NCI-H69 (cell line): ENCODE measurements at regions not wholly inside any gene's neighbourhood (a gene's known extent, or its start where the extent isn't known, plus 50 kb on each side); places are given as distances from the start of the nearest gene placed in this dataset.
"Not testable (repeated sequence)": the region's sequence is repeated elsewhere in the genome, so short reads cannot be mapped to it uniquely, and the experiment has no call there.

ENCODE experiments used
- DNase-seq: peaks from one replicate; lab custom pipeline; 2025; lab: John Stamatoyannopoulos, UW

DNA sequence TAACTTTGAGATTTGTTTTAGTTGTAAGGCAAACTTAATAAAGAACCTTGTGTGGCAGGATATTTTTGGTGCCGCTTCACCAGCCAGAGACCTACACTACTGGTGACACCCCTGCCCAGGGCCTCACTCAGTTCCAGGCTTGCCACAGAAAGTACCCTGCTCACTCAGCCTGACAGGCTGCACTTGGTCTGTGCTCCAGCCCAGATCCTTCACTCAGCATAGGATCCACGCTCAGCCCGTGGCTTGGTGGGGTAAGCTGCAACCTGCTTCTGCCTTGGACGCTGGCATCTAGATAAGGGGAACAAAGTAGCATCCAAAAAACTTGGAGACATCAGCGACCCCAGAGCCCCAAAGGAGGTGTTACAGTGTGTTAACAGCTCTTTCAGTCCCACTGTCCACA, 825.5 kb downstream of the EPHA3 start:
- DNase-seq = no peak

DNA sequence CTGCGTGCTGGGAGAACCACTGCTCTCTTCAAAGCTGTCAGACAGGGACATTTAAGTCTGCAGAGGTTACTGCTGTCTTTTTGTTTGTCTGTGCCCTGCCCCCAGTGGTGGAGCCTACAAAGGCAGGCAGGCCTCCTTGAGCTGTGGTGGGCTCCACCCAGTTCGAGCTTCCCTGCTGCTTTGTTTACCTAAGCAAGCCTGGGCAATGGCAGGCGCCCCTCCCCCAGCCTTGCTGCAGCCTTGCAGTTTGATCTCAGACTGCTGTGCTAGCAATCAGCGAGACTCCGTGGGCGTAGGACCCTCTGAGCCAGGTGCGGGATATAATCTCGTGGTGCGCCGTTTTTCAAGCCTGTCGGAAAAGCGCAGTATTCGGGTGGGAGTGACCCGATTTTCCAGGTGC, 837.0 kb downstream of the EPHA3 start:
- not testable (repeated sequence) for DNase-seq

DNA sequence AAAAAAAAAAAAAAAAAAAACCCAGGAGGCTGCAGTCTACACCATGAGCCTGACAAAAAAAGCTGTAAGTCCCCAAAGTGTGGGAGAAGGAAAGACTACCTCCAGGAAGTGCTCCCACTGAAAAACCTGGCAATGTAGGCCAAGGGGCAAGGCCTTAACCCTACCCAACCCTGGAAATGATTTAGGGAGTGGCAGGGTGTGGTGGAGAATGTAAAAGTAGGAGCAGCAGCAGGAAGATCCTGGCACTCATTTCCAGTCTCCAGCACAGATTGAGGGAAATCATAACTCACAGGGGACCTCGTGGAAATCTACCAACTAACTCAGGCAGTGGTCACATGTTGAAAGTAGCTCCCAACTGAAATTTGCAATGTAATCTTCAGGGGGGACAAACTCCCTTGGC, 839.5 kb downstream of the EPHA3 start:
- DNase-seq = no peak

DNA sequence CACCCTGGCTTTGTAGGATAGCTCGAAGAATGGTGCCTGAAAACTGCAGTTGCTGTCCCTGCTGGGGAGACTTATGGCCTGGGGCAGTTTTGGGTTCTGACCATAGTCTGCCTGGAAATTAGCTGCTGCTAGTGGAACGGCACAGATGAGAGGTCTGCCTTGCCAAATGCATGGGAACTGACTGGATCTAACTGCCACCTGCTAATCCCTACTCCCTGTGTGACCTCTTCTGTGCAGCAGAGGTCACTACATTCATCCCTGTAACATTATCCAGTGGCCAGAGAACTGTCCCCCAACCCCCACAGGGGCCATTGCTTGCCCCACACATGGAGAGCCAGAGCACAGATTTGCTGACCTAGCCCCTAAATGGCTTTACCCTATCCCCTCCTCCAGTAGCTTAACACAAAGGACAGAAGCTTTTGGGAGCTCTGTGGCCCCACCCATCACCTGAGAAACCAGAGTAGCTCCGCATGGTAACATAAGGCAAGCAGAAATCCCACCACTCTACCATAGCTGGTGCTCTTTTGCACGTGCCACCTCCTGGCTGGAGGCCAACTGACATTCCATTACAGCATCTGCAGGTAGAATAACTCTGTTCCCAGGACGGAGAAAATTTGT, 840.0 kb downstream of the EPHA3 start:
- peak; percentile 6 for DNase-seq

DNA sequence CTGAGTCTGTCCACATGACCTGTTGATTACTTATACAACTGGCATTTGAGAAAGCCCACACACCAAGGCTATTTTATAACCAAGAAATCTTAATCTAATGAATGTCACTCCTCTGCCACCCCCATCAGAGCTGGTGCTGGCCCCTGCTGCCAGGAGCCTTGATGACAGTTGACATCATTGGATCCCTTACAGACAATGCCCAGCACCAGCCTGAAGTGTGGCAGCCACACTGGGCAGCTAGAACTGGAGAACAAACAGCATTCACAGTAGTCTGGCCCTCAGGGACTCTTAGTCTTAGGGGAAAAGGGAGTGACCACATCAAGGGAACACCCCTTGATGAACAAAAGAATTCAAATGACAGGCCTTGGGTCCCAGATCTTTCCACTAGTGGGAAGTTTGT, 840.6 kb downstream of the EPHA3 start:
- DNase-seq = no peak

DNA sequence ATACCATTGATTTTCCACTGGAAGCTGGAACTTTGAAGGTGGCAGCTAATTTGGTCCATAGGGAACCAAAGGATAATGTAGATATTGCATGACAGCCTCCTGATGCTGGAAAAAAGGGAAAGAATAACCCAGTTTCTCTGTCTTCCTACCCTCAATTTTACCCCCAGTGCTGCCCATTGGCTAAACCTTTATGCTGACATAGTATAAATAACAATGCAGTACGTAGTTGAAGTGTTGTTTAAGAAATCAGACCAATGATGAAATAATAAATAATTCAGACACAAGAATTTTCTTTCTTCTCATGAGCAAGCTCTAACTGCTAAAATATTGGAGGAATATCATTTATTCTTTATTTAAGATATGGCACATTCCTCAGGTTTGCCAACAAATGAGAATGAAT, 843.4 kb downstream of the EPHA3 start:
- no peak for DNase-seq

DNA sequence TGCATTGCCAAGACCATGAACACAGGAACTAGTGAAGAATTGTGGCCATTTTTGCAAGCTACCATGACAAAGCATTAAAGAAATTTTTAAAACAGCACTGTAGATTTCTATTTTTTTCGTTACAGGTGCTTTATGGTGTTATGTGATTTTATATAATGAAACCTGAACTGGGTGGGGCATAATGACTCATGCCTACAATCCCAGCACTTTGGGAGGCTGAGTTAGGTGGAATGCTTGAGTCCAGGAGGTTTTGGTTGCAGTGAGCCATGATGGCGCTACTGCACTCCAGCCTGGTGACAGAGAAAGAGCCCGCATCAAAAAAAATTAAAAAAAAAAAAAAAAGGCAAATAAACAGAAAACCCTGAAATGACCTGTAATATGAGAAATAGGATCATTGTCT, 846.7 kb downstream of the EPHA3 start:
- no peak for DNase-seq

DNA sequence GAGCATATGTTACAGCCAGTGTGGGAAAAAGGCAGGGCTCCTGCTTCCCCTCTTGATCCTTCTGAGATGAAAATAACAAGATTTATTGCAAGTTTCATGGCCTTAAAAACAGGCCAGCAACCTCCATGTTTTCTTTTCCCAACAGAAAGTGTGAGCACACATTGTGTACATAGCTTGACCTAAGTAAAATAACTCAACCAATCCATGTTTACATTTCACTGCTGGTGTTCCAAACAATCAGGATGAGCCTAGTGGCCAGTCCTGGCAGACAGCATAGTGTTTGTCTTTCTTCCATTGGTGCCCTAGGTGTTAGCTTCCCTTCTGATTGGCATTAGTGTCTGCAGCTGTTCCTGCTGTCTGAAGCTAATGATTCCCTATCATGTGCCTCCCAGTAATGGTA, 847.7 kb downstream of the EPHA3 start:
- peak; percentile 88 for DNase-seq

DNA sequence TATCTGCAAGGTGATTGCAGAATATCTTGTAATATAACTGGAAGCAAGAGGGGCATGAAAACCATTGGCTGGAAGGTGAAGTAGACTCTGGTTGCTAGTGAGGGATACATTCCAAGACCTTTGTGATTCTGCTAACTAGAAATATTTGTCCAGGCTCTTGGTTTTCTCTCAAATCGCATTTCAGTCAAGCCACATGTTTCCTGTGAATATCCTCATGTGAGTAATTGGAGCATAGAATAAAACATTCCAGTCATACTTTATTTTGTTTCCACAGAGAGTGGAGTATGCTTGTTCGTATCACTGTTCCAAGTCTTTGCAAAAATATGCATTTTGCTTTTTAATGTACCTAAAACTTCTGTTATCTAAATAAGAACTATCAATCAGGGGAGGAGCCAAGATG, 850.0 kb downstream of the EPHA3 start:
- DNase-seq = no peak

DNA sequence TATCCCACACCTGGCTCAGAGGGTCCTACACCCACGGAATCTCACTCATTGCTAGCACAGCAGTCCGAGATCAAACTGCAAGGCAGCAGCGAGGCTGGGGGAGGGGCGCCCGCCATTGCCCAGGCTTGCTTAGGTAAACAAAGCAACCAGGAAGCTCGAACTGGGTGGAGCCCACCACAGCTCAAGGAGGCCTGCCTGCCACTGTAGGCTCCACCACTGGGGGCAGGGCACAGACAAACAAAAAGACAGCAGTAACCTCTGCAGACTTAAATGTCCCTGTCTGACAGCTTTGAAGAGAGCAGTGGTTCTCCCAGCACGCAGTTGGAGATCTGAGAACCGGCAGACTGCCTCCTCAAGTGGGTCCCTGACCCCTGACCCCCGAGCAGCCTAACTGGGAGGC, 850.7 kb downstream of the EPHA3 start:
- not testable (repeated sequence) for DNase-seq

DNA sequence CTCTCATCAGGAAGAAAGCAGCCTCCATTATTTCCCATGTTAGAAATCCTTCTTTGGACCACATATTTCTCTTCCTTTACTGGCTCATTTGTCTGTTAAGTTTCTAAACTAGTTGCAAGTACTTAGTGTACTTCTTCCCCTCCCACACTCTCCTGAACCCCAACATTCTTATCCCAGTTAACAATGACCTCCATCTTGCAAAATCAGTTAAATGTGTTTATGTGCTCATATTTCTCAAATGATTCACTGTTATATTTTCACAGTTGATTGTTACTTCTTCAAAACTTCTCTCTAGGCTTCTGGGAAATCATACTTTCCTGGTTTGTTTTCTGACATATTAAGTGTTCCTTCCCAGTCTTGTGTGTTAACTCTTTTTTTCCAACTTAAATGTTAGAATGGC, 856.9 kb downstream of the EPHA3 start:
- DNase-seq = no peak

DNA sequence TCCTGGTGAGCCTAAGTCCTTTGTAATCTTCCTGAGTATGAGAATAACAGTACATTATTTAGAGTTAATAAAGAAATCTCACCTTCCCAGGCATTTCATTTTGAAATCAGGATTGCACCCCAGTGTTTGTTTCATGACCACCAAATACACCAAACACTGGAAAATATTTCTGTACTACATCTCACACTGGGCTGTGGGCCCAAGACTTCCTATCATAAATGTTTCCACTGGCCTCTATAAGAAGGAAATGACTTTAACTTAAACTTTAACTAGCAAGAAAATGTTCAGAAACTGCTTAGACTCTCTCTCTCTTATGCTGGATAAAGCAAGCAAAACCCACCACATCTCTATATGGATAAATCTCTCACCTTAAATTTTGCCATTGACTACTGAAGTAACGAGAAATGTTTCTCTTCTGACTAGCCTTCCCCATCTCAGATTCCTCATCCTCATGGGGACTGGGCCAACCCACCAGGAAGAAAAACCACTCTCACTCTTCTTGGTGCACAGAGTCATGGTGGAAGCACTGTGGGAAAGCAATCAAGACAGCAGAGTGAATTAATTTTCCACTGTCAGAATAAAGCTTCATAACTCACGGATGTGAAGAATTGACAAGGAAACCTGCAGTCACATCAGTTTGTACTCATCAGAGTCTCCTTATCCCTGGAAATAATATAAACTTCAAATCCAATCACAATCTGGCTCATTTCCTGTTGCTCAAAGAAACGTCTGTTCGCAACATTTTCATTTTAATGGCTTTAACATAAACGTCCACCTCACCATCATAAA, 859.6 kb downstream of the EPHA3 start:
- DNase-seq = no peak

DNA sequence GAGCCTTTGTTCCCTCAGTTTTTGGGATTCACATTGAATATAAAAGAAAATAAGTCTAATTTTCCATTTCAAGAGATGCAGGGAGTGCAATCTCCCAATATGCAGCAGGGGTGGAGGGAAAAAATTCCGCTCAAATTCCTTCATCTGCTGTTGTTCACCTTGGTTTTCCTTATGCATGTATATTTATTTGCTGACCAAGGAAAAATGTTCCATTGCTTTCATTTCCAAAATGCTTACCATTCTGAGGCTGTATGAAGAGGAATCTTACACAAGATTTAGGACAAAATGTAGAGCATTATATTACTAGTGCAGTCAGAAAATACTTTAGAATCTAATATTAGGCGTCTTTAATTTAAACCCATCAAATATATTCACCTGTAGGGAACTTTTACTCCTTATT, 863.9 kb downstream of the EPHA3 start:
- no peak for DNase-seq

DNA sequence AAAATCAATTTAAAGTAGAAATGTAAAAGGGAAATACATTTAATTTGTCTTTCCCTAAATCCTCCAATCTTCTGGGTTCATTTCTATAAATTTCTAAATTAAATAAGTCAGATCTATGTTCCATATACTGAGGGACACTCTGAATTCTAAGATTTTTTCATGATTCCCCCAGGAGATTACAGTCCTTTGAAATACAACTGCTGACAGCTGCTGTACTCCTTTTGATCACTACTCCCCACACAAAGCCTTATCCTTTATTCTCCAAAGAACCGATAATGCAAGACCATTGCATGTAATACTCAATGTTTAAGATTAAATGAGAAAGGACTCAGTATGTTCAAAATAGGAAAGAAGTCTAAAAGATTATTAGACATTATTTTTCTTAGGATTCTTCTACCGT, 865.7 kb downstream of the EPHA3 start:
- no peak for DNase-seq

DNA sequence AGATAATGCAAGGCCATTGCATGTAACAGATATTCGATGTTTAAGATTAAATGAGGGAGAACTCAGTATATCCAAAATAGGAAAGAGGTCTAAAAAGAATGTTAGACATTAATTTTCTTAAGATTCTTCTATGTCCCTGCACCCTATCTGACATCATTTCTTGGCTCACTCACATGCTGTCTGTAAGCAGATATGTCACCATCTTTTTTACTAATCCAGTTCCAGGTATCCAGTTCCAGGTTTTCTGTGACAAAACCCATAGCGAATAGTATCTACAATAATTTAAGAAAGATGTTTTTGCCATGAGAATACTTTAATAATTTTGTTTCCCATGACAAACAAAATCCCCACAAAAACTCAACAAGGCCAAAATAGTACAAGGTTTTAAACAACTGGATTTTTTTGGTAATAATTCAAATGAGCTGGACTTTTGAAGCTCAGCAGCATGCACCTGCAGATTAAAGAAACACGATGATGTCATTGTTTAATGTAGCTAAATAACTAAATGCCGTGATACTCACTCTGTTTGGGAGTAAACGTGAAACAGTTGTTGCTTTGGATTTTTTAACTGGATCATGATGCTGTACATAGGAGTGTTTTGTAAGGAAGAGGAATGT, 867.6 kb downstream of the EPHA3 start:
- no peak for DNase-seq

DNA sequence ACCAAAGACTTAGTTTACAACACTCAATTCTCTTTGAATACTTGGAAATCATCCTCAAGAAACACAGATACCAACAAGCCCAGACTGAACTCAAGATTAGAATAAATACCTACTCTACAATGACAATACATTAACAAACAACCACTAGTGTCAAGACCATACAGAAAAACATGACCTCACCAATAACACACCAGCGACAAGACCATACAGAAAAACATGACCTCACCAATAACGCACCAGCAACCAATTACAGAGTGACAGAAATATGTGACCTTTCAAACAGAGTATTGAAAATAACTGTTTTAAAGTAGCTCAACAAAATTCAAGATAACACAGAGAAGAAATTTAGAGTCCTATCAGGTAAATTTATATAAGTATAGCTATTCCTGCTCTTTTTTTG, 876.0 kb downstream of the EPHA3 start:
- no peak for DNase-seq

DNA sequence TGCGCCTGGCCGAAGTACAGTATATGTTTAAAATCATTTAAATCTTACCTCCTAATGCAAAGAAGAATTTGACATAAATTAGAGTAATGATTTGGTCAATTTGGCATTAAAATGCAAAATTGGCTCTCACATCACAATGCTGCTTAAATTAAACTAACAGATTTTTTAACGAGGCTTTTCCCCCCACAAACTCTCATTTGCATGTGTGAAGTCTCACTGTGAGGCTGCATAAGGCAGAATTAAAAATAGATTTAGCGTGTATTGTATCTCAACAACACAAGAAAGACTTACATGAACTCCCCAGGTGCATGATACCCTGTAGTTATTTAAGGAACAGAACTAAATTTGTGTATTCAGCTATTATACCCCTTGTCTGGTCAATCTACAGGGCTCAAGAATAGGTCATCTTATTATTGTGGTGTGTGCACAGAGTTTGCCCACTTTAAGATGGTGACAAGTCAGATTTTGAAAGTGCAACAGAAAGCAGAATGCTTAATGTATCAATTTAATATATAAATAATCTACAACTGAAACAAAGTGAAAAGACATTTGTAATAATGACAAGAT, 897.9 kb downstream of the EPHA3 start:
- DNase-seq = no peak

DNA sequence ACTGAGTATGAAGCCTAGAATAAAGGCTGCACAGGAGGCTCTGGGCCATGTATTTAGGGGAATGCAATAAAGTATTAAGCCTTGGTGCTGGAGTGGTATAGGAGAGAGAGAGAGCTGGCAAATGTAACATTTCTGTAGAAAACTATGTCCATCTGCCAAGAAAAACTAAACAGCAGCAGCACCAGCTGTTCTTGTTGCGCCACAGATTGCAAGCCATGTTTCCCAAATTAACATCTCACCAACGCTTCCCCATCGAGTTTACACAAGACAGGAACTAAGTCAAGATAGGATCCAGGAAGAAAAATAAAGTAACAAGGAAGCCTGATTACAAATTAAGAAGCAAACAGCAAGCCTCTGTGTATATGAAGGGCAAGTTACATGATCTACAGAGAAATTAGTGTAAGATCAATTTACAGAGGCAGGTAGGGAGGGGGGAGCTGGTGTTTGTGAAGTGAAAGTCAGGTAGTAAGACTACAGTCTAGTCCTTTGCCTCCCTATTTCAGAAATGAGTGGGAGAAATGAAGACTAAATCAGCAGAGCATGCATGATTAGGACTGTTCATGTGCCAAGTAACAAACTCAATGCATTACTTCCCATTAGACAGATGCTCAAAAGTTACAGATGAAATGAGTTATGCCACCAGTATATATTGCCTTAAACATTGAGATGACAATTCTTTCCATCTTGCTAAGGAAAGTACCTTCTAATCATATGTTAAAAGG, 900.5 kb downstream of the EPHA3 start:
- peak; percentile 1 for DNase-seq

DNA sequence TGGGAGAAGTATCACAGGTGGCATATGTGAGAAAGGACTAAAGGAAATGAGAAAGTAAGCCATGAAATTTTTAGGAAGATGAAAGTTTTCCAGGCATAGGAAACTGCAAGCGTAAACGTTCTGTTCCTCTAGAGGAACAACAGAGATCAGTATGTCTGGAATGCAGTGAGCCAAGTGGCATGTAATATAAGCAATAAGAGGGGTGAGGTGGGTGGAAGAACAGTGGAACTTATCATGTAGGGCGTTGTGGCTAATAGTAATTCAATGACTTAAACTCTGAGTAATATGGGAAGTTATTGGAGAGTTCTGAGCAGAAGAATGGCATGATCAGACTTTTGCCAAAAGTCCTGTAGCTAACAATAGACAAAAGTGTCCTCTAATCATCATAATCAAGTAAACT, 902.9 kb downstream of the EPHA3 start:
- DNase-seq = no peak

DNA sequence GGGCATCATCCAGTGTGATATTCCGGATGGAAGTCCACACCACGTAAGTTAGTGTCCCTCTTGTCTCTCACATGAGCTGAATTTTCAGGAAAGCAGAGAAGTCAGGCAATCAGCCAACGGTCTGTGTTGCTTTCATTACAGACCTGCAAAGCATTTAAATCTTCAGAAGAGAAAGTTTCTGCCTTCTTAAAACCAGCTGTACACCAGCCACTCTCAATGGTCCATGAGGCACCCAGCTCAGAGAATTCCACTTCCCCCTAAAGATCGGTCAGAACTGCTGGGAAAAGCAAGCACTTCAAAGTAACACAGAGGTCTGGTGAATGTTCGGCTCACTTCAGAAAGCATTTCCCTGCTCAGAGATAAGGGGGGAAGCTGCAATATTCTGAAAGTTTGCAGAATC, 903.7 kb downstream of the EPHA3 start:
- no peak for DNase-seq

DNA sequence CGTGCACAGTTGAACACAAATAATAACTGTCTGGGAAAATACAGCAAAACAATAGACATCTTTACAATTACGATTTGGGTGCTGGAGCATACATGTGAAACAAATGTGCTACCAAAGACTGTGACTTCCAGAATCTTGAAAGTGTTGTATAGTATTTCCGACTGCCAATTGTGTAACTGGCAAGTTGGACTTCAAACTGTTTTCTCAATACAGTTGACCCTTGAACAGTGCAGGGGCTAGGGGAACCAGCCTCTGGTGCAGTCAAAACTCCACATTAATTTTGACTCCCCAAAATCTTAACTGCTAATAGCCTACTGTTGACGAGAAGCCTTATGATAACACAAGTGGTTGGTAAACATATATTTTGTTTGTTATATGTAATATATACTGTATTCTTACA, 904.2 kb downstream of the EPHA3 start:
- DNase-seq = no peak

DNA sequence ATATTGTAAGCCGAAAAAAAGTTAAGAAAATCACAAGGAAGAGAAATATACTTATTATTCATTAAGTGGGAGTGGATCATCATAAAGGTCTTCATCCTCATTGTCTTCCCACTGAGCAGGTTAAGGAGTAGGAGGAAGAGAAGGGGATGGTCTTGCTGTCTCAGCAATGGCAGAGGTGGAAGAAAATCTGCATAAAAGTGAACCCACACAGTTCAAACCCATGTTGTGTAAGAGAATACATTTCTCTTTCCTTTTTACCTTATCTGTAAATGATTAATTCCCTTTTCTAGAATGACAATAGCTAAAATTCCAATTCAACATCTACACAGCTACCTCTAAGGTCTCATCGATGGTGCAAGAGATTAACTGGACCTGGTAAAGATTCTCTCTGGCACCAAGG, 904.6 kb downstream of the EPHA3 start:
- no peak for DNase-seq
